ENCODE measurements at regions not wholly inside any gene's neighbourhood (a gene's known extent, or its start where the extent isn't known, plus 50 kb on each side); places are given as distances from the start of the nearest gene placed in this dataset.

DNA sequence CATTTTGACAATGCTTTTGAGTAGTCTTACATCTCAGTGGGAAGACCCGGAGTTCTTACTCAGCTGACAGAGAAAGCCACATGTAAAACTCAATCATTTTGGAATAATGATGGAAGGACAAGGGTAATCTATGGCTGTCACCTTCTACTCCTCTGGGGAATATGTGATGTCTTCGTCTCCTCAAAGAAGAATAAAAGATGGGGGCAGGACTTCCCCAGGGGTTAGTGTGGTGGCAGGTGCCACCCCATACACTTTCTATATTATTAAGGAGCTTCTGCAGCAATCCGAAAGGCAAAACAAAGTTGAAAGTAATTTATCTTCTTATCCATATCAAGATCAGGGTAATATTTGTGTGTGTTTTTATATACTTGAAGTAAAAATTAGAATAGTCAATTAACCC lies 180.4 kb upstream of the TOPAZ1 start:
- TF ChIP-seq, protein P1, sequence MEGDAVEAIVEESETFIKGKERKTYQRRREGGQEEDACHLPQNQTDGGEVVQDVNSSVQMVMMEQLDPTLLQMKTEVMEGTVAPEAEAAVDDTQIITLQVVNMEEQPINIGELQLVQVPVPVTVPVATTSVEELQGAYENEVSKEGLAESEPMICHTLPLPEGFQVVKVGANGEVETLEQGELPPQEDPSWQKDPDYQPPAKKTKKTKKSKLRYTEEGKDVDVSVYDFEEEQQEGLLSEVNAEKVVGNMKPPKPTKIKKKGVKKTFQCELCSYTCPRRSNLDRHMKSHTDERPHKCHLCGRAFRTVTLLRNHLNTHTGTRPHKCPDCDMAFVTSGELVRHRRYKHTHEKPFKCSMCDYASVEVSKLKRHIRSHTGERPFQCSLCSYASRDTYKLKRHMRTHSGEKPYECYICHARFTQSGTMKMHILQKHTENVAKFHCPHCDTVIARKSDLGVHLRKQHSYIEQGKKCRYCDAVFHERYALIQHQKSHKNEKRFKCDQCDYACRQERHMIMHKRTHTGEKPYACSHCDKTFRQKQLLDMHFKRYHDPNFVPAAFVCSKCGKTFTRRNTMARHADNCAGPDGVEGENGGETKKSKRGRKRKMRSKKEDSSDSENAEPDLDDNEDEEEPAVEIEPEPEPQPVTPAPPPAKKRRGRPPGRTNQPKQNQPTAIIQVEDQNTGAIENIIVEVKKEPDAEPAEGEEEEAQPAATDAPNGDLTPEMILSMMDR (IDR thresholded peaks at IDR 0.05 in 4 of 5, conservative IDR thresholded peaks at IDR 0.05 in 1 of 5) = no peak
- TF ChIP-seq POLR2A (IDR thresholded peaks at IDR 0.05) = no peak

Measured in gastrocnemius medialis (tissue), 4 donors.